Iris pigment epithelial cell (primary cell): ENCODE measurements at regions not wholly inside any gene's neighbourhood (a gene's known extent, or its start where the extent isn't known, plus 50 kb on each side); places are given as distances from the start of the nearest gene placed in this dataset.
A peak's percentile ranks its signal among the peaks of the same experiment; 100 is the strongest.
"Not testable (repeated sequence)": the region's sequence is repeated elsewhere in the genome, so short reads cannot be mapped to it uniquely, and the experiment has no call there.

Experiments used
- DNase-seq: peaks from one replicate; pipeline ENCODE4 v3.0.0-alpha.2; 2011; ENCODE audit warnings: low read depth

DNA sequence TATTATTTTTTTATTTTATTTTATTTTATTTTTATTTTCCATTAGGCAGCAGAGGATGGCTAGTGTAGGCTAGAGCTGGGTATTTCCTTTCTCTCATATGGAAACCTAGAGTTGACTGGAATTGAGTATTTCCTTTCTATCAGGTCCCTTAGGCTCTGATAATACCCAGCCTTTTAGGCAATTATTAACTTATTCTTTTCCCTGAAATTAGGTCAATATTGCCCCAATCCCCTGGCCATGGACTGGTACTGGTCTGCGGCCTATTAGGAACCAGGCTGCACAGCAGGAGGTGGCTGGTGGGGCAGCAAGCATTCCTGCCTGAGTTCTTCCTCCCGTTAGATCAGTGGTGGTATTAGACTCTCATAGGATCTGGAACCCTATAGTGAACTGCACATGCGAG is 632.2 kb downstream of the TENT5A start:
- DNase-seq, result no peak

GRCh38 chr6:81105998-81106397 is 646.5 kb downstream of the TENT5A start:
- DNase-seq, result no peak

DNA sequence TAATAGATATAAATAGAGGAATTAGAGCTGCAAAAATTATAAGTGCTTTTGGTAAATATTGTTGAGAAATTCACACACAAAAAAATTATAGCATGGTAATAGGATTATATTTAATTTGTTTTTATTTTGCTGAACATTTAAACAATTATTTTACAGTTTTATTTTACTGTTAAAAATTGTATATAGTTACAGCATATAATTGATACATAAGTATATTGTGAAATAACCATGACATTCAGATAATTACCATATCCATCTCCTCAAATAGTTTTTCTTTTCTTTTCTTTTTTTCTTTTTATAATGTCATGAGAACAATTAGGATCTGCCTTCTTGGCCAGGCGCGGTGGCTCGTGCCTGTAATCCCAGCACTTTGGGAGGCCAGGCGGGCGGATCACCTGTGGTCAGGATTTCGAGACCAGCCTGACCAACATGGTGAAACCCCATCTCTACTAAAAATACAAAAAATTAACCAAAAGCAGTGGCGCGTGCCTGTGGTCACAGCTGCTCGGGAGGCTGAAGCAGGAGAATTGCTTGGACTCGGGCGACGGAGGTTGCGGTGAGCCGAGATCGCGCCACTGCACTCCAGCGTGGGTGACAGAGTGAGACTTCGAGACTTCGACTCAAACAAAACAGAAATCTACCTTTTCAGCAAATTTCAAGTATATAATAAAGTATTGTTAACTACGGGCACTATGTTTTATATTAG is 654.2 kb downstream of the TENT5A start:
- no peak for DNase-seq

DNA sequence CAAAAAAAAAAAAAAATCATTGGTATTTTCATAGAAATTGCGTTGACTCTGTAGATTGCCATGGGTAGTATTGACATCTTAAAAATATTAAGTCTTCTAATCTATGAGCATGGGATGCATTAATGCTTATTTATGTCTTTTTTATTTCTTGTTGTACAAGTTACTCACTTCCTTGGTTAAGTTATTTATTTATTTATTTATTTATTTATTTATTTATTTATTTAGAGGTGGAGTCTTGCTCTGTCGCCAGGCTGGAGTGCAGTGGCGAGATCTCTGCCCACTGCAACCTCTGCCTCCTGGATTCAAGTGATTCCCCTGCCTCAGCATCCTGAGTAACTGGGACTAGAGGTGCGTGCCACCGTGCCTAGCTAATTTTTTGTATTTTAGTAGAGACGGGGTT is 656.0 kb downstream of the TENT5A start:
- not testable (repeated sequence) for DNase-seq

GRCh38 chr6:81093051-81093450 is 659.4 kb downstream of the TENT5A start:
- no peak for DNase-seq

GRCh38 chr6:81088145-81088544 is 664.3 kb downstream of the TENT5A start:
- DNase-seq, result no peak

GRCh38 chr6:81086991-81087390 is 665.5 kb downstream of the TENT5A start:
- DNase-seq, result no peak

DNA sequence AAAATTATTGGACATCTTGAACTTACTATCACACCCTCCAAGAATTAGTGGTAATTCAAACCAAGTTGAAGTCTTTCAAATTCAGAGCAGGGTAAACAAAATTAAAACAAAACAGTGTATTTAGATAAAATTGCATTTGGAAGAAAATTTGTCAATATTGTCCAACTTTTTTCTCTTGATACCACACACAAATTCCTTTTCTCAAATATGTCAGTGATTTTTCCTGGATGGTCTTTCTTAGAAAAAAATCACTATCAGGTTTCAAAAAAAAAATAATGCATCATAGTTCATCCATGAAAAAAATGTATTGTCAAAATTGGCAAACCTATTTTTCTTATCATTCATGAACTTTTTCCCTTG is 667.1 kb downstream of the TENT5A start:
- DNase-seq, result no peak

DNA sequence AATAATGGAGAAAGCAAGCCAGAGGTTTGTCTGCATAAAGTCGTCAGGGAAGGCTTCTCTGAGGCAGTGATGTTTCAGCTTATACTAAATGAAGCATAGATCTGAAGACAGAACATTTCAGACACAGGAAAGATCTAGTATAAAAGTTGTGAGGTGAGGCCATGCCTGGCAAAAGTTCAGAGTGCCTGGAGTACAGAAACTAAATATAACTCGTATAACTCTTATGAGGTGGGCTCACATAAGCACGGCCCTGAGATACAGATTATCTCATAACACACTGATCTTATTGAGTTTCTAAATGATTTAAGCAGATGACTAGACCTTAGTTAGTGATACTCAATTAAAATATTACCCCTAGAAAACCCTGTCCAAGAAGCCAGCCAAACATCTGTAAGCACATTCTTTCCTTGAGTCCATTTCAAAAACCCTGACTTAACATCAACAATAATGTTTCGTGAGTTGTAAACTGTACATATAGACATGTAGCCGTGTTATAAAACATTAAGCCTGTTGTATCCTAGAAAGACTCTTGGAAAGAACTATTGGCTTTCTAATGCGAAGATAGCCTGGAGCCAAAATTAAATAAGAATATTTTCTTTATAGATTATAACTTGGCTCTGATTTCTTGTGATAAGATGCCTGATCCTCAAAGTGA is 667.6 kb downstream of the TENT5A start:
- no peak for DNase-seq

DNA sequence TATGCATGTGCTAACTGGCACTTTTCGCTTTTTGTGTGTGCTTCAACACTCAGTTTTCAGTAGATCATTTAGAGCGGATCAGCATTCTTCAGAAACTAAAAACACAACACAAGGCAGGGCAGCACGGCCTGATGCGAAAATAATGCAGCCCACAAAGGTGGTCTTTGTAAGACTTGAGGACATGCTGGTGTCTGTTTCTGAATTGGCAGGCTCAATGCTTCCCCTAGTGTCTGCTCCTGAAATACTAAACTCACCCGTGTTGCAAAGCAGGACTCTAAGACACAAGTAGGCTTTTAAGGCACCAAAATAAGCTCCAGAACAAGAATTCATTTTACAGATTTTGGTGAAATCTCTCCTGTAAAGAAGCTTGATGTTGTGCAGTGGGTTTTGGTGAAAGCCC is 676.5 kb downstream of the TENT5A start:
- DNase-seq, result peak; percentile 16

- DNase-seq, result no peak
Measured at GRCh38 chr6:81073318-81073717, 679.2 kb downstream of the TENT5A start.

DNA sequence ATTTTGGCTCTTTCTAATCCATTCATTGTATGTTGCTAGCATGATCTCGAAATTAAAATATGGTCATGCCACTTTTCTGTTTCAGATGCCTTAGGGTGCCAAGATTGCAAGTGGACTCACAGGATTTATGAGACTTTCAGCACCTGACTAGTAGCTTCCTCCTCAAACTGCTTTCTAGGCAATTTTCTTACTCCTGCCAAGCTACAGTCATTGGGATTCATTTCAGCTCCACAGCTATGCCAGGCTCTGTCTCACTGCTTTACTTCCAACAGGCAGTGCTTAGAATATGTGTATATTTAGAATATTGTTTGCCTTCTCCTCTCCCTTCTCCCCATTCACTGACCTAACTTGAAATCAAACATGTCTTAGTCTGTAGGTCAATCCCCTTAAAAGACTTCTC is 681.4 kb downstream of the TENT5A start:
- DNase-seq, result no peak

- no peak for DNase-seq
Measured at GRCh38 chr6:81067057-81067456, 685.4 kb downstream of the TENT5A start.

DNA sequence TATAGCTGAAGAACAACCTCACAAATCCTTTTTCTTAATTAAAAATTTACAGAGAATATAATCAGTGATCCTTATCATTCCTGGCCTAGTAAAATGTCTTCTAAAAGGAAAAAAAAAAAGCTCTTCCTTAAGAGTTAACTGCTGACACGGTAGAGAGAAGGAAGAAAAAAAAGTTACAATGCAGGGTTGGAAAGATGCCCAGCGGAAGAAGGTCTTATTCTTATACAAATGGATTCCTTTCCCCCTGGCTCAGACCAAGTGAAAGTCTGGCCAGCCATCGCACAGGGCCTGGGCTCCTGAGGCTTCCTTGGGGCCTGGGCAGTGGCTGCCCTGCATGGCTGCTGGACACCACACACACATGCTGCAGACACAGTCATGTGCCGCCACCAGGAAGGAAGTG is 688.6 kb downstream of the TENT5A start:
- DNase-seq, result no peak

- DNase-seq, result no peak
Measured at GRCh38 chr6:81054036-81054435, 698.4 kb downstream of the TENT5A start.

- DNase-seq, result no peak
Measured at GRCh38 chr6:81051952-81052351, 700.5 kb downstream of the TENT5A start.

DNA sequence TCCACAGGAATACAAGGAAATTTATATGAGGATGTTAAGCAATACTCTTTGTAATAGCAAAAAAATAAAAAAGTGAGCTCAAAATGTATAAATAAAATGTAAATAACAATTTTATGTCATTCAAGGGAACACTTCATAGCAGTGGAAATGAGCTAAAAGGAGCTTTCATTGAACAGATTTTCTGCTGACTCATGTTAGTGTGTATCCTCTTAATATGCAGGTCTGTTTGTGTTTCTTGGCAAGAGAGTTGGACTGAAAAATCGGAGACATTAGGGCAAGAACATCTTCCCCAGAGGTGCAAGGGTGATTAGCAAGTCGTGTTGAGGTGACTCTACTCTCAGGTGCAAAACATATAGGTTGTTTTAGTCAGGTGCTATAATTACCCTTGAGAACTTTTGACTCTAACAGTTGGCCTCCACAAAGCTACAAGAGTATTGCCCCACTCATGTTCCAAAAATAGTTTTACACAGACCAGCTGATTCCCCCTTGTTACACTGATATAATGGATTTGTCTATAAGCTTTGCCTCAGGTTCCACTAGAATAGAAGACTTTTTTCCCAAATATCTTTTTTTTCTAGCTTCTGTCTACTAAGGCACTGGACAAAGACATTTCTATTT is 702.9 kb downstream of the TENT5A start:
- DNase-seq, result peak; percentile 17

- DNase-seq, result no peak
Measured at GRCh38 chr6:81031416-81031815, 721.1 kb downstream of the TENT5A start.

- DNase-seq, result no peak
Measured at GRCh38 chr6:81026041-81026553, 726.4 kb downstream of the TENT5A start.

DNA sequence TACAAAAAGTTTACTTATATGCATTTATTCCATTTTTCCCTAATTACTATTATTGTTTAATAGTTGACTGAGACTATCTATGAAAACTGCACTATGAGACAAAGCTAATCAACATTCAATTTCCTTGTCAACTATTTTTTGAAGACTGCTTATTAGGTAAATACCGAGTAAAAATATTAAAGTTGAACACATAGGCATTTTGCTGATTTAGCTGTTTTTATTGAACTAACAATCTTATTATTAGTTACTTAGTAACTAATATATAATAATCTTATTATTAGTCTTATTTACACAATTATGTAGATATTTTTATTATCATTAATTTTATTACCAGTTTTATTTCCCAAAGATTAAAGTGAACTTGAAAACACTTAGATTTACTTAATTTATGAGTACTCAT is 728.8 kb downstream of the TENT5A start:
- no peak for DNase-seq

DNA sequence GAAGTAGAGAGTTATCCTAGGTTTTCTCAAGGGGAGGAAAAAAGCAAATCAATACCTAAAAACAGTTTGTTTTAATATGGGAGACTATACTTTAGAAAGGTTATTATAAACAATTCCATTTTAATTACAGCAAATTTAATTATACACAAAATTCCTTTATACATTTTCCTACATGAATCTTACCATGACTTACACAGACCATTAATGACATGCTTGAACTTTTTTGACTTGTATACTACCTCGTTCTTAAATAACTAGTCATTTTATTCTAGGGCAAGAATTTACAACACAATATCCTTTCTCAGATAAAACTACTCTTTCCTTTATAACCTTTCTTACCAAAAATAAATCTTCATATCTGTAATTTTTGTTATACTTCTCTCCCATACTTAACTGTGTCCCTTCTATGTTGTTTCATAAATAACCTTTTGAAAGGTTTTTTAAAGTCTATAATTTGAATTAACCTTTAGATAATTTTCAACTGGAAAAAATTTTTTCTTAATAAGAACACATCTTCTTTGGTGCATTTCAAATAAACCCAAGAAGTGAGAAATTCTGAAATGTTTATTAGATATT is 729.4 kb downstream of the TENT5A start:
- no peak for DNase-seq

GRCh38 chr6:81017586-81017985 is 734.9 kb downstream of the TENT5A start:
- not testable (repeated sequence) for DNase-seq

- DNase-seq, result no peak
Measured at GRCh38 chr6:81003894-81004293, 748.6 kb downstream of the TENT5A start.
